ENCODE measurements at regions not wholly inside any gene's neighbourhood (a gene's known extent, or its start where the extent isn't known, plus 50 kb on each side); places are given as distances from the start of the nearest gene placed in this dataset.

DNA sequence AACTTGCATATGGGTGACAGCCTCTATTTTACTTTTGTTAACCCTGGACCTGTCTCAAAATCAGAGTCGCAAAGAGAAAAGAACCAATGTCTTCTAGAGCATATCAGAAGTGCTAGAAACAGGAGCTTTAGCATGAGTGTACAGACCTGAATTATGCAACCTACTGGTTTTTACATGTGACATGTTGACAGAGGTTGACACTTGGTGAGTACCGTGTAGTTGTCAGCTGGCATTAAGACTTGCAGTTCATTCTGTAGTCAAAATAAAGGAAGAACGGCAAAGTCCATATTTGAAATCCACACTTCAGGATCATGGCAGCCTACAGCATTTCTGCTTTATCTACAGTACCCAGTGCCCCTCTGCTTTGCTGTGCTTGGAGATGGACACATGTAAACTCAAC, 291.9 kb upstream of the TENM3 start:
- TF ChIP-seq, protein P1, sequence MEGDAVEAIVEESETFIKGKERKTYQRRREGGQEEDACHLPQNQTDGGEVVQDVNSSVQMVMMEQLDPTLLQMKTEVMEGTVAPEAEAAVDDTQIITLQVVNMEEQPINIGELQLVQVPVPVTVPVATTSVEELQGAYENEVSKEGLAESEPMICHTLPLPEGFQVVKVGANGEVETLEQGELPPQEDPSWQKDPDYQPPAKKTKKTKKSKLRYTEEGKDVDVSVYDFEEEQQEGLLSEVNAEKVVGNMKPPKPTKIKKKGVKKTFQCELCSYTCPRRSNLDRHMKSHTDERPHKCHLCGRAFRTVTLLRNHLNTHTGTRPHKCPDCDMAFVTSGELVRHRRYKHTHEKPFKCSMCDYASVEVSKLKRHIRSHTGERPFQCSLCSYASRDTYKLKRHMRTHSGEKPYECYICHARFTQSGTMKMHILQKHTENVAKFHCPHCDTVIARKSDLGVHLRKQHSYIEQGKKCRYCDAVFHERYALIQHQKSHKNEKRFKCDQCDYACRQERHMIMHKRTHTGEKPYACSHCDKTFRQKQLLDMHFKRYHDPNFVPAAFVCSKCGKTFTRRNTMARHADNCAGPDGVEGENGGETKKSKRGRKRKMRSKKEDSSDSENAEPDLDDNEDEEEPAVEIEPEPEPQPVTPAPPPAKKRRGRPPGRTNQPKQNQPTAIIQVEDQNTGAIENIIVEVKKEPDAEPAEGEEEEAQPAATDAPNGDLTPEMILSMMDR (conservative IDR thresholded peaks at IDR 0.05; ENCODE audit: low read depth, low read length), result no peak
- TF ChIP-seq SMC3 (IDR thresholded peaks at IDR 0.05; ENCODE audit: low read depth, low read length) (no peak), FOS (IDR thresholded peaks at IDR 0.05; ENCODE audit: low read depth, low read length) (no peak), RCOR1 (IDR thresholded peaks at IDR 0.05; ENCODE audit: insufficient replicate concordance, low read length) (no peak), POLR2A (IDR thresholded peaks at IDR 0.05; ENCODE audit: low read depth, low read length) (no peak)

Measured in IMR-90 (cell line).